Vagina (tissue), 2 donors: ENCODE measurements at regions not wholly inside any gene's neighbourhood (a gene's known extent, or its start where the extent isn't known, plus 50 kb on each side); places are given as distances from the start of the nearest gene placed in this dataset.

Experiments used
- CTCF ChIP-seq, 3 experiments: fragments of 450-650 bp in 2 of 3; fragments of 200-600 bp in 1 of 3; sonication (generic) in 1 of 3; IDR thresholded peaks; one replicate each; pipeline ENCODE4 v1.5.1; 2017 to 2019; ENCODE audit warnings: antibody characterized with exemption in 3 of 3, mild to moderate bottlenecking in 2 of 3, moderate library complexity in 2 of 3
- POLR2A ChIP-seq, 2 donors: fragments of 450-650 bp; IDR thresholded peaks; one replicate each; pipeline ENCODE4 v1.6.1; 2017; ENCODE audit warnings: antibody characterized with exemption in 2 of 2, mild to moderate bottlenecking in 2 of 2, moderate library complexity in 2 of 2

GRCh38 chr4:125198916-125199315, 115.8 kb upstream of the FAT4 start:
- TF ChIP-seq CTCF (IDR thresholded peaks at IDR 0.05) (no peak), POLR2A (IDR thresholded peaks at IDR 0.05) (no peak)
